Stimulated activated CD8-positive, alpha-beta memory T cell treated with anti-CD3 and anti-CD28 coated beads, Interleukin-4, amount 100 ng/mL, for 48 hours (primary cell): ENCODE measurements at regions not wholly inside any gene's neighbourhood (a gene's known extent, or its start where the extent isn't known, plus 50 kb on each side); places are given as distances from the start of the nearest gene placed in this dataset.

Source experiments
- DNase-seq: peaks from one replicate; pipeline ENCODE4 v3.0.0-alpha.2; 2020

DNA sequence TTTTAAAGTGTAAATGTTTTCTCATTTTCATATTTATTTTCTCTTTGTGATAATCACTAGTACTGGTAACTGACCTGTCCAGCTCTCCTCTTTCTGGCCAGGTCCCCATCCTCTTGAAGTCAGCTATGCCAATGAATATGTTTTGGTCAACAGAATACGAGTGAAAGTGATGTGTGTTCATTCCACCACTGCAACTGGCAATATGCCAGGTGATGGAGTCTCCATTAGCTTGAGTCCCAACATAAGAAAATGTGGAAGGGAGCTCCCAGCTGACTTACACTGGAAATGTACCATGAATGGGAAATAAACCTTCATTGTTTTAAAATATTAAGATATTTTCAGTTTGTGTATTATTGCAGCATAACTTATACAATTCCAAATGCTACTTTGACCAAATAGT is 75.8 kb downstream of the CCDC34 start:
- DNase-seq, result no peak

DNA sequence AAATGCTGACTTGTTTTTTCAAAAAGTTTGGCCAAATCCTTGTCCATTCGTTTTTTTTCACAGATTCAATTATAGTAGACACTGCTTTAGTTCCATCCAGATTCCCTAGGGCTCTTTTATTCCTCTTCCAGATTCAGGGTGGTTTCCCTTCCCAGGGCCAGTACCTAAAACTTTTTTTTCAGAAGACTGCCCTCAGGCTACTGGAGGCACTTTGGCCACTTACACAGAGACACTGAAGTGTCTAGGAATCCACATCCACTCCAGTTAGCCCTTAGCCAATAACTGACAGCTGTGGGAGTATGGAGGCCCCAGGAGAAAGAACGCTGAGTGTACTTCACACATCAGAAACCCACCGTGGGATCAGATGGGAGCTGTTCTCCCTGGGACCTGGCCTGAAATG is 77.3 kb downstream of the CCDC34 start:
- DNase-seq, result no peak

DNA sequence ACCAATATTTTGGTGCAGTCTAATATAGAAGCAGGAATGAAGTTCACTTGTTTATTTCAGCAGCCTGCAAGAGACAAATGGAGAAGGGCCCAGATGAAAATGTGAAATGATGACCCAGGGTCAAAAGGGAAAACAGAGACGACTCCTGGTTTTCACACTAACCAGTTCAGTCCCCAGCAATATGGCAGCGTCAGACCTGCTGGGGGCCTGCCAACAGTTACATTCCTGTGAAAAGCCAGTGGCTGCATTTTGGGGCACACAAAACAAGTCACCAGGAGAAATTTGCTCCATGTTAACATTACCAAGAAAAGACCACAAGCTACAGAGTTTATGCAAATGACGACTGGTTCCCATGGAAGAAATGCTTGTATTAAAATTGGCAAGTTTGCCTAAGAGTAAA is 80.2 kb downstream of the CCDC34 start:
- no peak for DNase-seq

DNA sequence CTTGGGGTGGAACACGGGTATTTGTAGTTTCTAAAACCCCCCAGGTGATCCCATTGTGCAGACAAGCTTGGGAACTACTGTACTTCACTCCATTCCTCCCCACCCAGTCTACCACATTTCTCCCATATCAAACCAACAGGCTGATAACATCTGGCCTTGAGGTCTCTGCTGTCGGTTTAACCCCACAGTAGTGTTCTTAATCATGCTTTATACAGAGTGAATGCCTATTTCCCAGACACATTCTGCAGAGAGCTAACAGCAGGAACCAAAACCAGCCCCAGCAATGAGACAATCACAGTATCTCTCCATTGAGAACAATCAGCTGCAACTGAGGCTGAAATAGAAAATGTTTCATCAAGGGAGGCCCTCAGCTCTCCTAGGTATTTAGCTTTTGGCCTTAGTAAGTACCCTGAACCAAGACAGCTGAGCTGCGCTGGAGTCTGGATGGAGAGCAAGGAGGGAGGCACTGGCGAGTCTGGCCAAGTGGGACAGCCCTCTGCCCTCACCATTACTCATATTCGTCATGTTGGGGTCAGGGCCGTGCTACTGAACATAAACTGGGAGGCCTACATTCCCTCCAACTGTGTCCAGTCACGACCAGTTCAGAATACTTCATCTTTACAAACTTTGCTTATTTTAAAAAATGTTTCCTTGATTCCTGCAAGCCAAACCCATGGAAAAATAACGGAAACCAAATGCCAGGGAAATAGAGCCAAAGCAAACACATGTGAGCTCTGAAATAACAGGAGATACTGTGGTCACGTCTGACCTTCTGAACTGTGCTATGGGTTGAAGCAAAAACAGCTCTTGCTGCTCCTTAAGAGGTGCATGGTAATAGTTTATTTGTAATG is 81.0 kb downstream of the CCDC34 start:
- DNase-seq, result no peak

DNA sequence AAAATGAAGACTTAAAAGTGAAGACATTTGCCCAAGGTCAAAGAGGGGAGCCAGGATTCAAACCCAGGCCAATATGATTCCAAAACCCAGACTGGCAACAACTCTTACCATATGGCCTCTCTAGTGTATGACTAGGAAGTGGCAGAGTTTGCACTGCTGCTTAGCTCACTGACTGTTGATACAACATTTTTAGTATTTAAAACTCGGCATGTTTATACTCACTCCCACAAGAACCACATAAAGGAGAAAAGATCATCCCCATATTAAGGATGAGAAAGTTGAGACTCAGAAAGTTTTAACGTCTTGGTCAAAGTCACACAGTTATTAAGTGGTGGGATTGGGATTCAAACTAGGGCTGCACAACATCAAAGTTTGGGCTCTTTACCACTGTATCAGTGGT is 81.7 kb downstream of the CCDC34 start:
- DNase-seq, result no peak

DNA sequence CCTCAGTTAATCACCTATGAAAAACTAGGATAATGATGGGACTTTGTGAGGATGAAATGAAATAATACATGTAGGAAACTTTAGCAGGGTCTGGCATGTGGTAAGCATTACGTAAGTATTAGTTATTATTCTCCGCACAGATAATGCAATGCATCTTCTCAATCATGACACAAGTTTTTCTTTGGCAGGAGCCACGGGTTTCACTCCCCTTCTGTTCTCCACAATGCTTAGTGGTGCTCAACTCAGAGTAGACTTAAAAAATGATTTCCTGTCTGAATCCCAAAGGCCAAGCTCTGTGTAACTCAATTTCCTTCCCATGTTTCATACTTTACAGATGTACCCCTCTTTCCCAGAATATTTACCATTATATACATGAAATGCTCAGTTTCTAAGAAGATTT is 82.9 kb downstream of the CCDC34 start:
- no peak for DNase-seq

DNA sequence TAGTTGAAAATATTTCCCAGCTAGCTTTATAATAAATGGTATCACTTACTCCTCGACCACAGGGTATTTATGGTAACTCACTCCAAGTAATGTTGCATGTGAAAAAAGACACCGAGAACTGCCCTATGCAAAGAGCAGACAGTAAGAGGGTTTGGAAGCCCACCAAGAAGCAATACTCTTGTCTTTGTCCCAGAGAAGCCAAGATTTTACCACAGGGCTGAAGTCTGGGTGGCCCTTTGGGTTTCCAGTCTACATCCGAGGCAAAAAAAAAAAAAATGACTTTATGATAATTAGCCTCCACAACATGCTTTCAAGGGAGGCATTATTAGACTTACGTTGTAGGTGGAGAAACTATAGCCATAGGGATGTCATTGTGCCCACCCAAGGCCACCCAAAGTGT is 83.6 kb downstream of the CCDC34 start:
- DNase-seq, result no peak

DNA sequence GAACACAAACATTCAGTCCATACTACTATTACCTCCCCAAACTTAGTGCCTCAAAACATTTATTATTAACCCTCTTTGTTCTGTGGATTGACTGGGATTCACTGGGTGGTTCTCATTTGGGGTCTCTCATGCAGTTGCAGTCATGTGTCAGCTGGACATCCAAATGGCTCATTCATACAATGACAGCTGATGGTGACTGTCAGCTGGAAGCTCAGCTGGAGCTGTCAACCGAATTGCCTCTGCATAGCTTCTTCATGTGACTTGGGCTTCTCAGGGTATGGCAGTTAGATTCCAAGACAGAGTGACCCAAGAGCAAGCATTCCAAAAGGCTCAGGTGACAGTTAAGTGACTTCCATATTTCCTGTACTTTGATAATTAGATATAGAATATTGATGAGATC is 85.2 kb downstream of the CCDC34 start:
- DNase-seq, result no peak

DNA sequence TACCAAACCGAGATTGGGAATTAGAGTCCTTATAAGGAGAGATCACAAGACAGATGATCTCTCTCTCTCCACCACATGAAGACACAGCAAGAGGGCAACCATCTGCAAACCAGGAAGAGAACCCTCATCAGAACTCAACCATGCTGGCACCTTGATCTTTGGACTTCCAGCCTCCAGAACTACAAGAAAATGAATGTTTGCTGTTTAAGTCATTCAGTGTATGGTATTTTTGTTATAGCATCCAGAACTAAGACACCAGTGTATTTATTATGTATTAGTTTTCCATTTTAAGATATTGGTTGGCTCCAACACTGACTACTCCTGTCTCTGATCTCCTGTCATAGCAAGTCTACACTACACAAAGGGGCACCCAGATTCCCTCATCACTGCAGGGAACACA is 86.9 kb downstream of the CCDC34 start:
- DNase-seq, result no peak

DNA sequence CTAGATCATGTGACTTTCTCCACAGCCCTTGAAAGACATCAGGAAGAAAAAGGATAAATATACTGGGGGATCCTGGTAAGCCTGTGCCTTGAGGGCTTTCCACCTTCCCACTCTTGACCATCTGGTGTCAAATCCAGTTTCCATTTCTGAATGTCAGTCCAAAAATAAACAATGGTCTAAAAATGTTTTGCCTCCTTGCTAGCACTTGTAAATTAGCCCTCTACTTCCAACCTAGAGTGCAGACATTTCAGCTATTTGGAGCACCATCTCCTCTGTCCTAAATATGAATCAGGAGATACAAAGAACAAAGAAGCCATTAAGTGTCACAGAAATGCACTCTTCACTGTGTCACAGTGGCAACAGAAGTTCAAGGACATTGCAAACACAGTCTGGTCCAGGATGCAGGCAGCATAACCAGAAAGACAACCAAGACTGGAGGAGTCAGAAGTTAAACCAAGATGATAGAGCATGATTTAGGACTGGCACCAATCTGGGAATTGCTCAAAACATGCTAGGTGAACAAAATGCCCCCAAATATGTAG is 88.1 kb downstream of the CCDC34 start:
- DNase-seq, result no peak

DNA sequence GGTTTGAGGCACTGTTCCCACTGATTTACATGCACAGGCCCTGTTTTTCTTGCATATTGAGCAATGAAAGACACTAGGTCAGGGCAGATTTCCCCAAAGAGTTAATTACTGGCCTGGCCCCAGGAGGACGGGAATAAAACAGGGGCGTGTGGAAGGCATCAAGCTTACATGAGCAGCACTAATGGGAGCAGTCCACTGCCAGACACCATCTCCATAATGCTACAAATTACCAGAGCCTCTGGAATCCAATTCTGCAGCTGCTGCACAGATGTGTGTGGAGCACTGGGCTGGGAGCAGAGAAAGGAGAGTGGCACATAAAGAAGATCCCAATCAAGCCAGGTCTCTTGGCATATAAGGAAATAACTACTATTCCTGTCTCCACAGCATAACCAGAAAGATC is 96.9 kb downstream of the CCDC34 start:
- no peak for DNase-seq

DNA sequence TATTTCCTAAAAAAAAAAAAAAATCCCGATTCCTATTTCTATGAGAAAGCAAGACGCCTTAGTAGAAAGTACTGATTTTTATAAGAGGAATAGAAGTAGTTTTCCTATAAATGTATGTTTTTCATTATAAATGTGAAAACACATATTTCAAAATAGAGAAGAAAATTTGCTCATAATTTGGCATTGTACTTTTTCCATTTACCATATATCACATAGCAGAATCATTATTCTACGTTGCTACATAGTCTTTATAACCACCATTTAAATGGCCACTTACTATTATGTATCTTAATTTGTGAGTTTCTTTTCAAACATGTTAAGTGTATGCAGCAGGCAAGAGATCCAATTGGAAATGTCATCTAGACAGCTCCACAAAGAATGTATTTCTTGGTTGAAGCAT is 99.0 kb downstream of the CCDC34 start:
- no peak for DNase-seq

DNA sequence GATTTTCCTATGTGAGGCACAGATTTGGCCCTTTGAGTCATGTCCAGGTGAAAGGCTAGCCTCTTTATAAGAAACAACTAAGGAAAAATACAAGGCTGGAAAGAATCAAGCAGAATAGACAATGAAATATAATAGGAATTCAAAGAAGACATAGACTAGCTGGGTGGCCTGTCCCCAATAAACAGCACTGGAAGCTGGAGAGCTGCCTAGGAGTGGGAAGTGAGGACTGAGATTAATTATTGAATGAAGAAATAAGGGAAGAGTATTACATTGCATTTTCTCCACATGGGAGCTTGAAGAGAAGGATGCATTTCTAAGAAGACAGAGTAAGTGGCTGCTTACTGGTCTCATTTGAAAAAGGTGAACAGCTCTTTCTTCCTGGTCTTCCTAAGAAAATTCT is 100.0 kb downstream of the CCDC34 start:
- DNase-seq, result no peak

DNA sequence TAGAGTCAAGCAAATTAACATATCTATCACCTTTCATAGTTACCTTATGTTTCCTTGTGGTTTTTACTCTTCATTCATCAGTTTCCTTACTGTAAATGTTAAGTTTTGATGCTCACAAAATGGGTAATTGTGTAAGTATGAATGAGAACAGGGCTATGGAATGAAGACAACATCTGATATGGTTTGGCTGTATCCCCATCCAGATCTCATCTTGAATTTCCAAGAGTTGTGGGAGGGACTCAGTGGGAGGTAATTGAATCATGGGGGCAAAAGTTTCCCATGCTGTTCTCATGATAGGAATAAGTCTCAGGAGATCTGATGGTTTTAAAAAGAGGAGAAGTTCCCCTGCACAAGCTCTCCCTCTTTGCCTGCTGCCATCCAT is 107.6 kb downstream of the CCDC34 start:
- no peak for DNase-seq

DNA sequence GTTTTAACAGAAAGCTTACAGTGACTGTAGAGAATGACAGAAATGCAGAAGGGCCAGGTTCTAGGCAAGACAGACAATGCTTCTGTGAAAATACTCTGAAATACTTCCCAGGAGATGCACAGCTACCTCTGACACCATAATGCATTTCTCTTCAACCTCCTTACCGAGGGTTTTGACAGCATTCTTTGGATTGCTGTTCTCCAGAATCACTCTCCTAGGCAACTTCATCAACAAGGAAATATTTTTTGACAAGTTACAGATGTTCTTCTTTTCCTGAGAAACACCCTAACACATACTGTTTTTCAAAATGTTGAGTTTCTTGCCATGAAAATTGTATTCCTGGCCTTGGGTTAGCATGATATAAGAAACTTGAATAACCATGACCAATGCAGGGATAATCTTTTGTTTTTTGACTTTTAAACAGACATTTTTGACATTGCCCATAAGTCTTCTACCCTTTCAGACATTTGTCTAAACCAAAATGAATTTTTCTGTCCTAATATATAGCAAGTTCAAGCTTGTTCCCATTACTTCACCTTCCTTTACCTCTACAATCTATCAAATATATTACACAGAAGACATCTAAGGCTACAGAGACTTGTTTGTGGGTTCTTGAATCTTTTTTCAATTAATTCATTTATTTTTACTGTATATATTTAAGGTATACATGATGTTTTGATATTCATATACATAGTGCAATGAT is 108.1 kb downstream of the CCDC34 start:
- no peak for DNase-seq

DNA sequence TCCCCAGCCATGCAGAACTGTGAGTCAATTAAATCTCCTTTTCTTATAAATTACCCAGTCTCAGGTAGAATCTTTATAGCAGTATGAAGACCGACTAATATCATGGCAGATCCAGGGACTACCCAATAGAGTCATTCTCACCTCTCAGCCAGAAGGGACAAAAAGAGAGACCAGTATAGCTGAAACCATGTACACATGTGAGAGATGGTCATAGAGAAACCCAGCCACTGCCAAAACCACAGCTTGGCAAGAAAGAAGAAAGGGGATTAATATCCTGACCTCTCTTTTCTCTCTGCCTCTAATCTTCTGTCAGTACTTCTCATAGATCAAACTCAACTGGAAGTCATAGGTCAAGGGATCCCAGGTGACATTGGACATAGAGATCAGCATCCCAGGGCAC is 109.8 kb downstream of the CCDC34 start:
- no peak for DNase-seq

DNA sequence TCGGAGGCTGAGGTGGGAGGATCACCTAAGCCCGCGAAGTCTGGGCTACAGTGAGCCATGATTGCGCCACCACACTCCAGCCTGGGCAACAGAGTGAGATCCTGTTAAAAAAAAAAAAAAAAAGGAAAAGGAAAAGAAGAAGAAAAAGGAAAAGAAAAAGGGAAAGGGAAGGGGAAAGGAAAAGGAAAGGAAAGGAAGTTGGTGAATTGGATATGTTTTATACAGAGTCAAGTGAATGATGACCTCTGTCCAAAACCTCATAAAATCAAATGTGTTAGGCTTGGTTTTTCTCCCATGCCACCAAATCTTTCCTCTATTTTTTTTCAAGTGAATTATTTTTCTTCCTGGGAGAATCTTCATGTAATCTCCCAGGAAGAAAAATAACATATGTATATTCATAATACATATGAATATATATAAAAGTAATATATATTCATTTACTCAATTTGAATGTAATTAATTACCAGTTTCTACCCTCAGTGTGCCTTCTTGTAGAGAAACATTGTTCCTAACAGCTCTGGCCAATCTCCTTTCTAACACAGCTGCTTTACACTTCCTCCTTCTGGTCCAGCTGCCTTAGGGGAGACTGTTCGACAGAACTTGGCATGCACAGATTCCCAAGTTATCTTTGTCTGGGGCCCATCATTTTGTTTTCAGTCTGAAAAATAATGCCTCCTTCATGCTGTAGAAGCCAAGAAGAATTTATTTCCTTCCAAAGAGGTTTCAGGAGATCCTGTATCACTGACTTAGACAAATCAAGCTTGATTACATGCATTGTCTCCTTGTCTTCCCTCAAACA is 111.9 kb downstream of the CCDC34 start:
- no peak for DNase-seq

DNA sequence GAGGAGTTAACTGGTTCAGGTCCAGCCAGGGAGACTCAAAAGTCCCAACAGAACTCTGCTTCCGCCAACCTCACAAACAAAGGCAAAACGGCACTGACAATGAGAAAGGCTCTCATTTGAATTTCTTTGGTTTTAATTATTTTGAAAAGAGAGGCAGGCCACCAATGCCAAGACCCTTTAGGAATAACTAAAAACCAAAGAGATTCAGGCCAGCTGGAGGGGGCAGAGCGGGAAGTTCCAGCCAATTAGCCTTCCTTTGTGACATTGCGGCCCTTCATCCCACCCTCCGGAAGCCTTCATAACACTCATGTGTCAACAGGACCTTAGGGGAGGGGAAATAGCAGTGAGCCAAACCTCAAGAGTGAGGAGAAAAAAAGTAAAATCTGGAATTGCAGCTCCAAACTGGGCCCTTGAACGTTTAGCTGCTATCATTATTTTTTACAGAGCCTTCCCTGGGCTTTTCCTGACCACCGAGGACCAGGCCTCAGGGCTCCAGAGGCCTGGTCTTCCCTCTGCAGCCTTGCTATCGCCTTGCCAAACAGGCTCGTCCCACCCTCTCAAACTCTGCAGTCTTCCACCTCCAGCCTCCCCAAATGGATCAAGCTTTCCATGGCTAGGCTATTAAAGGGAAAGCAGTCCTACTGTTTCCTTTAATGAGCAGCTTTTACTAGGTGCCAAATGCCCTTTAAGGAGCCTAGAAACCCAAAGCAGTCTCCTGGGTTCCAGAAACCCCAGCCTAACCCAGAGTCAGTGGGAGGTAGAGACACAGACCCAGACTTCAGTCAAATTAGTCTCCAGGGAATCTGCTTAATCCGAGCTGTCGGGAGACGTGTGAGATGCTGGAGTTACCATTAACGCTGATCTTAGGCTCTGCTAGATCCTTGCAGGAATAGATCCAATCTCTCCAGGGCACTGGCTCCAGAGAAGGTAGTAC is 114.2 kb downstream of the CCDC34 start:
- DNase-seq, result no peak

DNA sequence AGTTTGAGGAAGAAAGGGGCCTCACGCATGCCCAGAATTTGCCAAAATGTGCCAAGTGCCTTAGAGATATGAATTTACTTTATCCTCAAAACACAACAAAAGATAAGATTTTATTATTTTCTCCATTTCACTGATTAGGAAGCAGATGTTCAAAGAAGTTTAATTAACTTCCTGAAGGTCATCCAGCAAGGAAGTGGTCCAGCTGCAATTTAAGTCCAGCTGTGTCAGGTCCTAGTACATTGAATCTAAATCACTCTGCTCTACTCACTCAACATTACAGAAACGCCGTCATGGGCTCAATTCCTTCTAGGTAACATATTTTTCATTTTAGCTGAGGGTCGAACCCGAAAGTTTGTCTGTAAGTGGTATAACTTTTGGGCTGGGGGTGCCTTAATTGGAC is 115.4 kb downstream of the CCDC34 start:
- DNase-seq, result no peak

DNA sequence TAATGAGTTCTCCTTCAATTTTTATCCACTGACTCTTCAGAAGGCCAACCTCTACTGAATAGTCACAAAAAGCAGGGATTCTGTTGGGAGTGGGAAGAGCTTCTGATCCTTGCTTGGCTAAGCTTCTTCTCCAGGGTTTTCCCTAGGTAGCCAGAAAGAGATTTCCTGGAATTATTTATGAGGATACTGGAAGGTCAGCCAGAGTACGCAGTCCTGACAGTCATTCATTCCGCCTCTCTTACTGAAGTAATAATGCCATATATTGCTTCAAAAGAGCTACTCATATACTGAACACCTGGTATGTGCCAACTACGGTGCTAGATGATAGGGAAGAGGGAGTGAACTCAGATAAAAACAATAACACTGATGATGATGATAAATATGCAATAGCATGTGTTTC is 116.1 kb downstream of the CCDC34 start:
- no peak for DNase-seq

DNA sequence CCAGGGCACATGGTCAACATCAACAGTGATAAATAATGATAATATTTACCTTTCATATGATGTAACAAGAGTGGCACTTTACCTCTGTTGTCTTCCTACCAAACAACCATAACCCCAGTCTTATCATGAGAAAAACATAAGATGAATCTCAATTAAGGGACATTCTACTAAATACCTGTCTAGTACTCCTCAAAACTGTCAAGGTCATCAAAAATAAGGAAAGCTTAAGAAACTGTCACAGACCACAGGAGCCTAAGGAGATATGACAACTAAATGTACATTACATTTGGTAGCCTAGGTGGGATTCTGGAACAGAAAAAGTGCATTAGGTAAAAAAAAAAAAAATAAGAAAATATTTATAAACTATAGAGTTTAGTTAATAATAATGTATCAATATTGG is 118.1 kb downstream of the CCDC34 start:
- no peak for DNase-seq

DNA sequence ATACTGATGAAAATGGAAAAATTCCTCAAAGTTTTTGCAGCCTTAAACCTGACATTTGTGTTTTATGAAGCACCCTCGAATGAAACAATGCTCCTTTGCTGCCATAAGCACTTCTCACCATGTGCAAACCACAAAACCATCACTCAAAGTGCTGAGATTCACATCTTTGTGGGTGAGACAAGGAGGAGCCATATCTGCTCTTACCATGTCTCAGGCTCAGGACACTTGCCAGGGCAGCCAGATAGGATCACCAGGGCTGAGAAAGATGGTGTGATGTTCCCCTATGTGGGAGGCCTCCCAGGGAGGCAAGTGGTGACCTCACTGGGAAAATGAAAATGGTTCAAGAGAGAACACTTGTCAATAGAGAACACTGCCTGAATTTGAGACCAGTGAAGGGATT is 120.4 kb downstream of the CCDC34 start:
- DNase-seq, result no peak
